Lower leg skin (tissue), 4 donors: ENCODE measurements at regions not wholly inside any gene's neighbourhood (a gene's known extent, or its start where the extent isn't known, plus 50 kb on each side); places are given as distances from the start of the nearest gene placed in this dataset.

Source experiments
- DNase-seq, 2 donors: peaks; one replicate each; pipeline ENCODE4 v3.0.0-alpha.2; 2019; ENCODE audit warnings: low spot score in 2 of 2
- H3K4me3 ChIP-seq: fragments of 200-600 bp; sonication (generic); 2 replicates; pipeline ENCODE4 v1.5.1; 2017; ENCODE audit warnings: mild to moderate bottlenecking, low read depth; ENCODE audit not compliant: poor library complexity, severe bottlenecking
- CTCF ChIP-seq, 3 donors: fragments of 450-650 bp; IDR thresholded peaks; one replicate each; pipeline ENCODE4 v1.5.1; 2016; ENCODE audit warnings: antibody characterized with exemption in 3 of 3, mild to moderate bottlenecking in 3 of 3, moderate library complexity in 2 of 3
- POLR2A ChIP-seq, 2 donors: fragments of 450-650 bp; IDR thresholded peaks; one replicate each; pipeline ENCODE4 v1.6.1; 2016 to 2017; ENCODE audit warnings: antibody characterized with exemption in 2 of 2, mild to moderate bottlenecking in 1 of 2, moderate library complexity in 1 of 2
- WGBS, 2 donors: methylation state at CpG; one replicate each; pipeline ENCODE4 v1.1.5; 2018; 5-methylcytosine and 5-hydroxymethylcytosine counted together
- intact Hi-C: fragments of 100-400 bp; cut with DNase I; formaldehyde crosslinking; loops from one replicate; pipeline ENCODE4 v1.15.0; 2023; ENCODE audit warnings: low total_unique reads

GRCh38 chr2:78634425-78634824, 391.1 kb upstream of the REG3G start:
- no peak for TF ChIP-seq CTCF (IDR thresholded peaks at IDR 0.05)
- TF ChIP-seq POLR2A (IDR thresholded peaks at IDR 0.05) = no peak
- H3K4me3 ChIP-seq = no peak overlapping the region
- intact Hi-C loops = no loop called here
- no peak for DNase-seq
- 67 to 76% methylated on average over 2 of the region's 2 CpGs for WGBS, 2 donors

GRCh38 chr2:78644854-78645253, 380.6 kb upstream of the REG3G start:
- intact Hi-C loops = no loop called here
- DNase-seq = no peak
- WGBS, 2 donors = 83 to 87% methylated on average over 1 of the region's 1 CpG
- TF ChIP-seq CTCF (IDR thresholded peaks at IDR 0.05) (no peak), POLR2A (IDR thresholded peaks at IDR 0.05) (no peak)
- H3K4me3 ChIP-seq = no peak overlapping the region

GRCh38 chr2:78646533-78647364, 378.8 kb upstream of the REG3G start:
- H3K4me3 ChIP-seq = no peak overlapping the region
- WGBS, 2 donors = 59% methylated on average over 5 of the region's 5 CpGs
- intact Hi-C loops = no loop called here
- TF ChIP-seq POLR2A (IDR thresholded peaks at IDR 0.05) (no peak), CTCF (IDR thresholded peaks at IDR 0.05) (no peak)
- no peak for DNase-seq

- intact Hi-C loops = no loop called here
- TF ChIP-seq POLR2A (IDR thresholded peaks at IDR 0.05) (no peak), CTCF (IDR thresholded peaks at IDR 0.05) (no peak)
- WGBS, 2 donors = 15 to 37% methylated on average over 1 of the region's 1 CpG
- DNase-seq = no peak
- no peak overlapping the region for H3K4me3 ChIP-seq
Observed at GRCh38 chr2:78648558-78648957, 376.9 kb upstream of the REG3G start.

GRCh38 chr2:78654941-78655340, 370.6 kb upstream of the REG3G start:
- WGBS, 2 donors = 83 to 94% methylated on average over 4 of the region's 5 CpGs
- no peak for TF ChIP-seq CTCF (IDR thresholded peaks at IDR 0.05)
- TF ChIP-seq POLR2A (IDR thresholded peaks at IDR 0.05) = no peak
- DNase-seq = no peak
- intact Hi-C loops = no loop called here
- no peak overlapping the region for H3K4me3 ChIP-seq
